ENCODE measurements at regions not wholly inside any gene's neighbourhood (a gene's known extent, or its start where the extent isn't known, plus 50 kb on each side); places are given as distances from the start of the nearest gene placed in this dataset.

- WGBS = 78% methylated on average over 3 of the region's 3 CpGs
- H3K27ac ChIP-seq (ENCODE audit: low read depth in 1 of 2, low read length in 2 of 2) = no peak overlapping the region
Observed at GRCh38 chr5:66513130-66513529, 83.1 kb upstream of the MAST4 start.

More at GRCh38 chr5:66513130-66513529, 83.1 kb upstream of the MAST4 start:
- DNase-seq (ENCODE audit: low spot score) = no peak
- no peaks in the 10 kb centered on the region for H3K4me1 ChIP-seq (ENCODE audit: control insufficient read depth in 4 of 4, insufficient read depth in 4 of 4, low read length in 3 of 4)
- no peak overlapping the region for H3K4me3 ChIP-seq (ENCODE audit: low read depth in 1 of 3, low read length in 3 of 3)
- no peaks in the 10 kb centered on the region for H3K36me3 ChIP-seq (ENCODE audit: control insufficient read depth in 4 of 4, insufficient read depth in 3 of 4, low read depth in 1 of 4, low read length in 3 of 4)
- TF ChIP-seq NR2F2 (IDR thresholded peaks at IDR 0.05) (no peak), MAX (IDR thresholded peaks at IDR 0.05) (no peak), YY1 (IDR thresholded peaks at IDR 0.05) (no peak), ATF3 (IDR thresholded peaks at IDR 0.05) (no peak), ZBTB33 (IDR thresholded peaks at IDR 0.05) (no peak), EGR1 (IDR thresholded peaks at IDR 0.05; ENCODE audit: low read depth in 2 of 2) (no peak), RAD21 (IDR thresholded peaks at IDR 0.05) (no peak), FOXA1 (IDR thresholded peaks at IDR 0.05) (no peak), GABPA (IDR thresholded peaks at IDR 0.05 in 1 of 2, conservative IDR thresholded peaks at IDR 0.05 in 1 of 2) (no peak), HNF4A (conservative IDR thresholded peaks at IDR 0.05) (no peak), SP1 (IDR thresholded peaks at IDR 0.05) (no peak), FOXA2 (IDR thresholded peaks at IDR 0.05) (no peak), JUND (IDR thresholded peaks at IDR 0.05) (no peak), REST (IDR thresholded peaks at IDR 0.05) (no peak), TAF1 (conservative IDR thresholded peaks at IDR 0.05) (no peak), CTCF (IDR thresholded peaks at IDR 0.05; ENCODE audit: low read depth, low read length, missing input control) (no peak), RXRA (IDR thresholded peaks at IDR 0.05) (no peak)
- H3K9me3 ChIP-seq (ENCODE audit: control insufficient read depth in 4 of 4, low read length in 3 of 4) = no peaks in the 10 kb centered on the region
- no peaks in the 10 kb centered on the region for H3K27me3 ChIP-seq (ENCODE audit: control insufficient read depth in 4 of 4, insufficient read depth in 4 of 4, low read length in 3 of 4)
- no peak overlapping the region for H3K9ac ChIP-seq (ENCODE audit: low read depth in 1 of 2, low read length in 2 of 2)

All from liver (tissue), 8 donors.